ENCODE measurements at regions not wholly inside any gene's neighbourhood (a gene's known extent, or its start where the extent isn't known, plus 50 kb on each side); places are given as distances from the start of the nearest gene placed in this dataset.

- Histone ChIP-seq H3K9me3 (ENCODE audit: control insufficient read depth in 4 of 4, low read length in 3 of 4) (no peaks in the 10 kb centered on the region), H3K36me3 (ENCODE audit: control insufficient read depth in 4 of 4, insufficient read depth in 3 of 4, low read depth in 1 of 4, low read length in 3 of 4) (no peaks in the 10 kb centered on the region), H3K27me3 (ENCODE audit: control insufficient read depth in 4 of 4, insufficient read depth in 4 of 4, low read length in 3 of 4) (no peaks in the 10 kb centered on the region), H3K4me1 (ENCODE audit: control insufficient read depth in 4 of 4, insufficient read depth in 4 of 4, low read length in 3 of 4) (no peaks in the 10 kb centered on the region), H3K4me3 (ENCODE audit: low read depth in 1 of 3, low read length in 3 of 3) (no peak overlapping the region), H3K9ac (ENCODE audit: low read depth in 1 of 2, low read length in 2 of 2) (no peak overlapping the region), H3K27ac (ENCODE audit: low read depth in 1 of 2, low read length in 2 of 2) (no peak overlapping the region)
- whole genome bisulfite sequencing, result 84% methylated on average over 1 of the region's 1 CpG
- DNase-seq (ENCODE audit: low spot score), result no peak
- no peak for TF ChIP-seq FOXA1 (IDR thresholded peaks at IDR 0.05)
These were observed 149.6 kb downstream of the NAF1 start for GRCh38 chr4:163017135-163017534.

GRCh38 chr4:163012816-163013215, 153.9 kb downstream of the NAF1 start:
- H3K4me1 ChIP-seq (ENCODE audit: control insufficient read depth in 4 of 4, insufficient read depth in 4 of 4, low read length in 3 of 4), result no peaks in the 10 kb centered on the region
- H3K36me3 ChIP-seq (ENCODE audit: control insufficient read depth in 4 of 4, insufficient read depth in 3 of 4, low read depth in 1 of 4, low read length in 3 of 4), result no peaks in the 10 kb centered on the region
- H3K27me3 ChIP-seq (ENCODE audit: control insufficient read depth in 4 of 4, insufficient read depth in 4 of 4, low read length in 3 of 4), result no peaks in the 10 kb centered on the region
- H3K4me3 ChIP-seq (ENCODE audit: low read depth in 1 of 3, low read length in 3 of 3), result no peak overlapping the region
- 51% methylated on average over 4 of the region's 4 CpGs for WGBS
- H3K9me3 ChIP-seq (ENCODE audit: control insufficient read depth in 4 of 4, low read length in 3 of 4), result no peaks in the 10 kb centered on the region
- H3K27ac ChIP-seq (ENCODE audit: low read depth in 1 of 2, low read length in 2 of 2), result no peak overlapping the region
- no peak overlapping the region for H3K9ac ChIP-seq (ENCODE audit: low read depth in 1 of 2, low read length in 2 of 2)
- TF ChIP-seq NR2F2 (IDR thresholded peaks at IDR 0.05), result no peak
- TF ChIP-seq RAD21 (IDR thresholded peaks at IDR 0.05), result no peak
- TF ChIP-seq, protein P1, sequence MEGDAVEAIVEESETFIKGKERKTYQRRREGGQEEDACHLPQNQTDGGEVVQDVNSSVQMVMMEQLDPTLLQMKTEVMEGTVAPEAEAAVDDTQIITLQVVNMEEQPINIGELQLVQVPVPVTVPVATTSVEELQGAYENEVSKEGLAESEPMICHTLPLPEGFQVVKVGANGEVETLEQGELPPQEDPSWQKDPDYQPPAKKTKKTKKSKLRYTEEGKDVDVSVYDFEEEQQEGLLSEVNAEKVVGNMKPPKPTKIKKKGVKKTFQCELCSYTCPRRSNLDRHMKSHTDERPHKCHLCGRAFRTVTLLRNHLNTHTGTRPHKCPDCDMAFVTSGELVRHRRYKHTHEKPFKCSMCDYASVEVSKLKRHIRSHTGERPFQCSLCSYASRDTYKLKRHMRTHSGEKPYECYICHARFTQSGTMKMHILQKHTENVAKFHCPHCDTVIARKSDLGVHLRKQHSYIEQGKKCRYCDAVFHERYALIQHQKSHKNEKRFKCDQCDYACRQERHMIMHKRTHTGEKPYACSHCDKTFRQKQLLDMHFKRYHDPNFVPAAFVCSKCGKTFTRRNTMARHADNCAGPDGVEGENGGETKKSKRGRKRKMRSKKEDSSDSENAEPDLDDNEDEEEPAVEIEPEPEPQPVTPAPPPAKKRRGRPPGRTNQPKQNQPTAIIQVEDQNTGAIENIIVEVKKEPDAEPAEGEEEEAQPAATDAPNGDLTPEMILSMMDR (IDR thresholded peaks at IDR 0.05; ENCODE audit: low read depth, low read length, missing input control), result no peak
- no peak for TF ChIP-seq JUND (IDR thresholded peaks at IDR 0.05)
- TF ChIP-seq HNF4G (IDR thresholded peaks at IDR 0.05), result no peak
- no peak for TF ChIP-seq GABPA (IDR thresholded peaks at IDR 0.05 in 1 of 2, conservative IDR thresholded peaks at IDR 0.05 in 1 of 2)
- no peak for TF ChIP-seq HNF4A (conservative IDR thresholded peaks at IDR 0.05)
- no peak for TF ChIP-seq REST (IDR thresholded peaks at IDR 0.05)
- TF ChIP-seq, protein P2, sequence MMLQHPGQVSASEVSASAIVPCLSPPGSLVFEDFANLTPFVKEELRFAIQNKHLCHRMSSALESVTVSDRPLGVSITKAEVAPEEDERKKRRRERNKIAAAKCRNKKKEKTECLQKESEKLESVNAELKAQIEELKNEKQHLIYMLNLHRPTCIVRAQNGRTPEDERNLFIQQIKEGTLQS (IDR thresholded peaks at IDR 0.05), result no peak
- no peak for TF ChIP-seq YY1 (IDR thresholded peaks at IDR 0.05)
- no peak for TF ChIP-seq EGR1 (IDR thresholded peaks at IDR 0.05; ENCODE audit: low read depth in 2 of 2)
- TF ChIP-seq RXRA (IDR thresholded peaks at IDR 0.05), result no peak
- TF ChIP-seq ZBTB33 (IDR thresholded peaks at IDR 0.05), result no peak
- TF ChIP-seq FOXA1 (IDR thresholded peaks at IDR 0.05), result no peak
- no peak for TF ChIP-seq SP1 (IDR thresholded peaks at IDR 0.05)
- TF ChIP-seq FOXA2 (IDR thresholded peaks at IDR 0.05), result no peak
- DNase-seq (ENCODE audit: low spot score), result no peak

Measured in liver (tissue), 8 donors.